ENCODE measurements at regions not wholly inside any gene's neighbourhood (a gene's known extent, or its start where the extent isn't known, plus 50 kb on each side); places are given as distances from the start of the nearest gene placed in this dataset.
A peak's percentile ranks its signal among the peaks of the same experiment; 100 is the strongest.

DNA sequence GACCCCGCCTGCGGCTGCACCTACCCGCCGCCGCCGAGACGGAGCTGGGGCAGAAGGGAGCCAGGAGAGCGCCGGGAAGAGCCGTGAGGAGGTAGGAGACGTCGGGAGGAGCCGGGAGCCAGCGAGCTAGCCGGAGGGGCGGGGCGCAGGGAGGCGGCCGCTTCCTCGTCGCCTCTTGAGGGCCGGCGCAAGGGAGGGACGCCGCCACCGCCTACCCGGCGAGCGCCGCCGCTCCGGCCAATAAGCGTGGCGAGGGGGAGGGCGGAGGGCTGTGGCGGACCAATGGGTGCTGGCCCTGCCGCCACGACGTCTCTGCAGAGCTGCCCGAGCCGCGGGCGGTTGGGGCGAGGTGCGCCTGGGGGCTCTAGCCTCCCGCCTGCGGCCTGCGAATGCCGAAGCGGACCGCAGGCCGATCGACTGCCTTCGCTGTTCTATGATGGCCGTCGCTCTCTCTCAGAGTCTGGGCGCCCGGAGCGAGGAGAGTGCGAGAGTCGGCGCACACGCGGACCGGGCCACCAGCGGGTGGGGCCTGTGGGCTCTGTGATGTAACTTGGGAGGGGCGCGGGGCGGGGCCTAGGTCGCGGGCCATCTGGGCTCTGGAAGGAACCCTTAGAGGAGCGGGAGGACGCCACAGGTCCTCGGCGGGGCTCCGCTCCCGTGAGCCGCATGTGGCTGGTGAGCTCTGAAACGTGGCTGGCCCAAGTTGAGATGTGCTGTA is 72.7 kb upstream of the MAP4 start (continued):
- TF ChIP-seq ZNF318 (IDR thresholded peaks at IDR 0.05; ENCODE audit: borderline replicate concordance in 1 of 2, low read depth in 1 of 2): no peak
- TF ChIP-seq ZNF707 (CRISPR knock-in tag; conservative IDR thresholded peaks at IDR 0.05): no peak
- TF ChIP-seq, protein P1, sequence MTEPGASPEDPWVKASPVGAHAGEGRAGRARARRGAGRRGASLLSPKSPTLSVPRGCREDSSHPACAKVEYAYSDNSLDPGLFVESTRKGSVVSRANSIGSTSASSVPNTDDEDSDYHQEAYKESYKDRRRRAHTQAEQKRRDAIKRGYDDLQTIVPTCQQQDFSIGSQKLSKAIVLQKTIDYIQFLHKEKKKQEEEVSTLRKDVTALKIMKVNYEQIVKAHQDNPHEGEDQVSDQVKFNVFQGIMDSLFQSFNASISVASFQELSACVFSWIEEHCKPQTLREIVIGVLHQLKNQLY (CRISPR knock-in tag; conservative IDR thresholded peaks at IDR 0.05): 0 out of 4 replicates have a peak, but pooled peaks of 1 of the 2 experiments have one; percentile 73
- no peak for TF ChIP-seq NFXL1 (CRISPR knock-in tag; IDR thresholded peaks at IDR 0.05)
- TF ChIP-seq SMAD1 (IDR thresholded peaks at IDR 0.05; ENCODE audit: low read depth, low read length, partially characterized antibody): peak; percentile 81
- no peak for TF ChIP-seq YBX1 (IDR thresholded peaks at IDR 0.05)
- TF ChIP-seq ELF1 (tag; IDR thresholded peaks at IDR 0.05): peak; percentile 64
- TF ChIP-seq BCL6 (CRISPR knock-in tag; IDR thresholded peaks at IDR 0.05): no peak
- TF ChIP-seq, protein P2, sequence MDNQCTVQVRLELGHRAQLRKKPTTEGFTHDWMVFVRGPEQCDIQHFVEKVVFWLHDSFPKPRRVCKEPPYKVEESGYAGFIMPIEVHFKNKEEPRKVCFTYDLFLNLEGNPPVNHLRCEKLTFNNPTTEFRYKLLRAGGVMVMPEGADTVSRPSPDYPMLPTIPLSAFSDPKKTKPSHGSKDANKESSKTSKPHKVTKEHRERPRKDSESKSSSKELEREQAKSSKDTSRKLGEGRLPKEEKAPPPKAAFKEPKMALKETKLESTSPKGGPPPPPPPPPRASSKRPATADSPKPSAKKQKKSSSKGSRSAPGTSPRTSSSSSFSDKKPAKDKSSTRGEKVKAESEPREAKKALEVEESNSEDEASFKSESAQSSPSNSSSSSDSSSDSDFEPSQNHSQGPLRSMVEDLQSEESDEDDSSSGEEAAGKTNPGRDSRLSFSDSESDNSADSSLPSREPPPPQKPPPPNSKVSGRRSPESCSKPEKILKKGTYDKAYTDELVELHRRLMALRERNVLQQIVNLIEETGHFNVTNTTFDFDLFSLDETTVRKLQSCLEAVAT (IDR thresholded peaks at IDR 0.05): peak; percentile 7 to 66; a peak in 3 of 4 replicates
- peak; percentile 24; the same call in 1 of the 2 replicates for TF ChIP-seq ZNF511 (CRISPR knock-in tag; IDR thresholded peaks at IDR 0.05)
- no peak for TF ChIP-seq ZNF347 (CRISPR knock-in tag; IDR thresholded peaks at IDR 0.05; ENCODE audit: low read depth)
- TF ChIP-seq ZKSCAN3 (CRISPR knock-in tag; IDR thresholded peaks at IDR 0.05): no peak
- TF ChIP-seq NFYB (IDR thresholded peaks at IDR 0.05; ENCODE audit: extremely low read depth, insufficient read length): peak; percentile 94
- TF ChIP-seq ELK1 (CRISPR knock-in tag; IDR thresholded peaks at IDR 0.05): no peak
- no peak for TF ChIP-seq ZNF830 (CRISPR knock-in tag; IDR thresholded peaks at IDR 0.05)
- no peak for TF ChIP-seq BRF1 (IDR thresholded peaks at IDR 0.05; ENCODE audit: borderline replicate concordance, extremely low read depth, insufficient read length)
